Lower leg skin (tissue), 3 donors: ENCODE measurements at regions not wholly inside any gene's neighbourhood (a gene's known extent, or its start where the extent isn't known, plus 50 kb on each side); places are given as distances from the start of the nearest gene placed in this dataset.

Experiments used
- POLR2A ChIP-seq, 2 donors: fragments of 450-650 bp; IDR thresholded peaks; one replicate each; pipeline ENCODE4 v1.6.1; 2016 to 2017; ENCODE audit warnings: antibody characterized with exemption in 2 of 2, mild to moderate bottlenecking in 1 of 2, moderate library complexity in 1 of 2
- TF ChIP-seq, protein P1 (sequence below), 3 donors: fragments of 450-650 bp; IDR thresholded peaks; one replicate each; pipeline ENCODE4 v1.5.1; 2016; ENCODE audit warnings: antibody characterized with exemption in 3 of 3, mild to moderate bottlenecking in 3 of 3, moderate library complexity in 2 of 3

DNA sequence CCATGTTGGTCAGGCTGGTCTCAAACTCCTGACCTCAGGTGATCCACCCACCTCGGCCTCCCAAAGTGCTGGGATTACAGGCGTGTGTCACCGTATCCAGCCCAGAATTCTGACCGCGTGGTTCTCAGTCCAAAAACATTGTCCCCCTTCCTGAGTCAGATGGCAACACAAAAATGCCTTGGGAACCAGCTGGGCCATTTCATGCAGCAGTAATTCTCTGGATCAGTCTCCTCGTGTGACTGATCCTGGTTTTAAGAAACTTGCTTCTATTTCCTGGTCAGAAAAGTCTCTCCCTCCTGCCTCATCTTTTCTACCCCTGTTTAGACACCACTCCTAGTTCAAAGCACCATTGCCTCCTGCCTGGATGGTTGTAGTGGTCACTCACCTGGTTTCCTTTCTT, 60.9 kb upstream of the USP29 start:
- TF ChIP-seq, protein P1, sequence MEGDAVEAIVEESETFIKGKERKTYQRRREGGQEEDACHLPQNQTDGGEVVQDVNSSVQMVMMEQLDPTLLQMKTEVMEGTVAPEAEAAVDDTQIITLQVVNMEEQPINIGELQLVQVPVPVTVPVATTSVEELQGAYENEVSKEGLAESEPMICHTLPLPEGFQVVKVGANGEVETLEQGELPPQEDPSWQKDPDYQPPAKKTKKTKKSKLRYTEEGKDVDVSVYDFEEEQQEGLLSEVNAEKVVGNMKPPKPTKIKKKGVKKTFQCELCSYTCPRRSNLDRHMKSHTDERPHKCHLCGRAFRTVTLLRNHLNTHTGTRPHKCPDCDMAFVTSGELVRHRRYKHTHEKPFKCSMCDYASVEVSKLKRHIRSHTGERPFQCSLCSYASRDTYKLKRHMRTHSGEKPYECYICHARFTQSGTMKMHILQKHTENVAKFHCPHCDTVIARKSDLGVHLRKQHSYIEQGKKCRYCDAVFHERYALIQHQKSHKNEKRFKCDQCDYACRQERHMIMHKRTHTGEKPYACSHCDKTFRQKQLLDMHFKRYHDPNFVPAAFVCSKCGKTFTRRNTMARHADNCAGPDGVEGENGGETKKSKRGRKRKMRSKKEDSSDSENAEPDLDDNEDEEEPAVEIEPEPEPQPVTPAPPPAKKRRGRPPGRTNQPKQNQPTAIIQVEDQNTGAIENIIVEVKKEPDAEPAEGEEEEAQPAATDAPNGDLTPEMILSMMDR (IDR thresholded peaks at IDR 0.05) = no peak
- no peak for TF ChIP-seq POLR2A (IDR thresholded peaks at IDR 0.05)
